ENCODE measurements at regions not wholly inside any gene's neighbourhood (a gene's known extent, or its start where the extent isn't known, plus 50 kb on each side); places are given as distances from the start of the nearest gene placed in this dataset.

DNA sequence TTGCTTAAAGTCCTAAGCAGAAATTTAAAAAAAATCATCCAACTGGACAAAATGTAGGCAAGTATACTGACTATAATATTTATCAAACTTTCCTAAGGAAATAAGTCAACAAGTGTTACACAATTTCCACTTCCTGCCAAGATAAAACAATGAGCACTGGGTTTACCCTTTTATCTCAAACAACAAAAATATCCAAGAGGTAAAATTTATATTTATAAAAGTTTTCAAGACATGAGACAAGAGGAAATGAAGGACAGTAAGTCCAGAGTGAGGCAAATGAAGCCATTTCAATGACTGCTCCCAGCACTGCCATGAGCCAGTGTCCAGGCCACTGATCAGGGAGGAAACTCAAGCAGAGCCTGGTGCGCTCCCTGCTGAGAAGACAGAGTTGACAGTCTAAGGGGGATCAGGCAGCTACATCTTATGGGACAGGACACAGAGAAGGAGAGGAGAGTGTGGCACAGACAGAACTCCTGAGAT, 439.4 kb downstream of the RAP2B start:
- TF ChIP-seq SUZ12 (IDR thresholded peaks at IDR 0.05; ENCODE audit: extremely low read depth, insufficient read depth, insufficient read length) (no peak), YY1 (IDR thresholded peaks at IDR 0.05; ENCODE audit: insufficient read depth, insufficient read length) (no peak), ZNF274 (IDR thresholded peaks at IDR 0.05; ENCODE audit: low read depth, low read length) (no peak)

Measured in NT2/D1 (cell line).